ENCODE measurements at regions not wholly inside any gene's neighbourhood (a gene's known extent, or its start where the extent isn't known, plus 50 kb on each side); places are given as distances from the start of the nearest gene placed in this dataset.

GRCh38 chr11:131234221-131234620 lies 136.2 kb upstream of the NTM start:
- TF ChIP-seq POLR2AphosphoS5 (IDR thresholded peaks at IDR 0.05; ENCODE audit: low read depth) (no peak), GABPA (IDR thresholded peaks at IDR 0.05; ENCODE audit: low read depth) (no peak)
- TF ChIP-seq, protein P1, sequence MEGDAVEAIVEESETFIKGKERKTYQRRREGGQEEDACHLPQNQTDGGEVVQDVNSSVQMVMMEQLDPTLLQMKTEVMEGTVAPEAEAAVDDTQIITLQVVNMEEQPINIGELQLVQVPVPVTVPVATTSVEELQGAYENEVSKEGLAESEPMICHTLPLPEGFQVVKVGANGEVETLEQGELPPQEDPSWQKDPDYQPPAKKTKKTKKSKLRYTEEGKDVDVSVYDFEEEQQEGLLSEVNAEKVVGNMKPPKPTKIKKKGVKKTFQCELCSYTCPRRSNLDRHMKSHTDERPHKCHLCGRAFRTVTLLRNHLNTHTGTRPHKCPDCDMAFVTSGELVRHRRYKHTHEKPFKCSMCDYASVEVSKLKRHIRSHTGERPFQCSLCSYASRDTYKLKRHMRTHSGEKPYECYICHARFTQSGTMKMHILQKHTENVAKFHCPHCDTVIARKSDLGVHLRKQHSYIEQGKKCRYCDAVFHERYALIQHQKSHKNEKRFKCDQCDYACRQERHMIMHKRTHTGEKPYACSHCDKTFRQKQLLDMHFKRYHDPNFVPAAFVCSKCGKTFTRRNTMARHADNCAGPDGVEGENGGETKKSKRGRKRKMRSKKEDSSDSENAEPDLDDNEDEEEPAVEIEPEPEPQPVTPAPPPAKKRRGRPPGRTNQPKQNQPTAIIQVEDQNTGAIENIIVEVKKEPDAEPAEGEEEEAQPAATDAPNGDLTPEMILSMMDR (IDR thresholded peaks at IDR 0.05; ENCODE audit: insufficient read depth, low read length): no peak

All from HL-60 (cell line).